Activated effector memory CD4-positive, alpha-beta T cell treated with anti-CD3 and anti-CD28 coated beads, Interleukin-2, amount 50 U/mL, for 16 hours (primary cell): ENCODE measurements at regions not wholly inside any gene's neighbourhood (a gene's known extent, or its start where the extent isn't known, plus 50 kb on each side); places are given as distances from the start of the nearest gene placed in this dataset.
"Not testable (repeated sequence)": the region's sequence is repeated elsewhere in the genome, so short reads cannot be mapped to it uniquely, and the experiment has no call there.

Experiments
- DNase-seq: peaks from one replicate; pipeline ENCODE4 v3.0.0-alpha.2; 2020

DNA sequence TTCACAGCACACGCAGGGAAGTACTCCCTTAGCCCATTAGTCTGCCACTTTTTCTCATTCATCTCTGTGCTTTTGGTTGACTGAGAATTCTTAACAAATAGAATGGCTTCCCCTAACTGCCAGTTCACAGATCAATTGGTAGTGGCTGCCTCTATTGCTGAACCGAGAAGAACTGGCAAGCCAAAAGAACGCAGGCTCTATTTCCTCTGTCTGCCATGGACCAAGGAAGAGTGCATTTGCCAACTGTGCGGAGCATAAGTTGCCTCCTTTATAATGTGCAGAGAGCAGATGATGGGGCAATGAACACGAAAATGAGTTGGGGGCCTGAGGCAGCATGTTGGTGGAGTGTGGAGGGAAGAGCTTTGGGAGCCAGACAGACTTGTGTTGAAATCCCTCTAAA is 483.1 kb upstream of the CAMK1G start:
- no peak for DNase-seq

DNA sequence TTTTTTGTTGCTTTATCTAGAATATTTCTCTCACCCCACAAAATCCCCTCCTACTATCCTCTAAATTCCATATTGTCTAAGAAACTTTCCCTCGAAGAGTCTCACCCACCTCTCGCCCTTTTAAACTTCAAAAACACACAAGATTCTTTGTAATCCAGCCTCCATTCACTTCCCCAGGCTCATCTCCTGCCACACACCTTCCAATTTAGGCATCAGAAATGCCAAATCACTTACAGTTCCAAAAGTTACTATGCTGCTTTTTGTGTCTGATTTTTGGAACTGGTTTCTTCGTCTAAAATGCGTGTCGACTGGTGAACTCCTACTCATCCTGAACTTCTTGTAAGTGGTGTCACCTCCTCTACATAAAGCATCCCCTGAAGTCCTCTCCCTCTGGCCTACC is 482.4 kb upstream of the CAMK1G start:
- no peak for DNase-seq

DNA sequence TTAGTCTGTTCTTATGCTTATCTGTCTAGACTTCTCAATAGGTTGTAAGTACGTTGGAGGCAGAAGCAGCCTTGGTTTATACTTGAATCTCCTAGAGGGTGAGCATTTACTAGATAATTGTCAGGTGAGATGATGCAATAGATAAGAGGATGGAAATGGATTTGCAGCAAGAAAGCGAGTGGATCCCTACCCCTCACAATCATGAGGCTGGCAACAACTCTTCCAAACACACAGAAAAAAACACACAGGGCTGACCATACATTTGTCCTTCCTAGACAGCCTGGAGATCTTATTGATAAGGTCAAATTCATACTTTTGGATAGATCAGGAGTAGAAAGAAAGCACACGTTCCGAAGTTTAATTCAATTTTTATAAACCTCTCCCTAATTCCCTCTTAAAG is 481.4 kb upstream of the CAMK1G start:
- no peak for DNase-seq

DNA sequence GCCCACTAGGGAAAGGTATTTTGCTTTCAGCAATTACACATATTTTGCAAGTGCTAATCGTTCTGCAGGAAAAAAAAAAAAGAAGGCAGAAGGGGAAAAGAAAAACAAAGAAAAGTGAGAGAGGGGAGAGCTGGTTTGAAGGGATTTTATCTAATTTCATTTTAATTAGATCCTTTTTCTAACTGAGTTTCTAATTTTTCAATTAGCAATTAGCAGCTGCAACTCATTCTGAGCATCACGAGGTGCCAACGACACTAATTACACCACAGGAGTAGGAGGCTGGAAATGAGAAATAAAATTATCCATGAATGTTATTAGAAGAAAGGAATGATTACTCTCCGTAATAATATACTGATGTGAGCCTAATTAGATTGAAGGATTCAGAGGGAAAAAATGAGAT is 481.0 kb upstream of the CAMK1G start:
- DNase-seq: no peak

DNA sequence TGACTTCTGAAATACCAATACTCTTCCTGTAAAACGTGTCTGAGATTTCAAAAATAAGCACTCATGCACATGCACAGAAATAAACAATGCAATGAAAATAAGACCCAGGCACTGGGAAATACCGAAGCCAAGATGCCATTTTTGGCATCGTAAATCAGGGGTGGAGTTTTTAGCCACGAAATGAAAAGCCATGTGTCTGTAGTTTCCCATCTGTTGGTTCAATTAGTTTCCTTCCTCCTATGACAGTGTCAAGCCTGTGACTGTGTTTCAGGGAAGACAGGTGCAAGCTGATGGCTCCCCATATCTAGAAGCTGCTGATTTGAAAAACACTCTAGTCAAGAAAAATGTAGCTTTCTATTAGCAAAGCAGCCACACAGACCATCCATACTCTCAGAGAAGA is 480.4 kb upstream of the CAMK1G start:
- DNase-seq: no peak

DNA sequence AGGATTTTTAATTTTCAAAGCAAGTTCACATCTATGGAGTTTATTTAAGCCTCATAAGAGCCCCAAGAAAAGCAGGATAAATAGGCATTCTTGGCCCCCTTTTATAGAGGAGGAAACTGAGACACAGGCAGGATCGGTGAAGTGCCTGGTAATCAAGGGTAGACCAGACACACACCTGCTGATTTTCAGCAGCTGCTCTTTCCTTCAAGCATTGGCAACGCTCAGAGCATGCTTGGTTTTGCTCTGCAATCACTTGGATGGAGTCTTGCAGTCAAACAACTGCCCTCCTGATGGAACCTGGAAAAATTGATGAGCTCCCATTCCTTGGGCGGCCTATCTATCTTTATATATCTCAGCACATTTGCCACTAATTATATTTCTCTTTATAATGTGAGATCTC is 478.9 kb upstream of the CAMK1G start:
- no peak for DNase-seq

DNA sequence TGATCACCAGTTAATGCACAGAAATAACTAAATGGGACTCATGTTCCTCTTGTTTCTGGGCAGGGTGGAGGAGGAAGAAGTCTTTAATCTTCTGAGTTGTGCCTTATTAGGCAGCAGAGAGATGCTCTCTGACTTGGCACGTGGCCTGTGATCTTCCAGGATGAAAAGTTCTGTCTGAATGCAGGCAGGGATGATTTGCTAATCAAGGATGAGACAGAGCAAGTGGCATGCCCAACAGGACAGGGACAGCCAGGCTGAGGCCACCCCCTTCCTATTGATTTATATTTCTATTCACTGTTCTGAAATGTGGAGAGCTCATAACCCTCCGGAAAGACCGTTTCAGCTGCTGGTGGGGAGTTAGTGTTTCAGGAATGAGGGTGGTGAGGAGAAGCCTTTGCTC is 477.8 kb upstream of the CAMK1G start:
- DNase-seq: no peak

DNA sequence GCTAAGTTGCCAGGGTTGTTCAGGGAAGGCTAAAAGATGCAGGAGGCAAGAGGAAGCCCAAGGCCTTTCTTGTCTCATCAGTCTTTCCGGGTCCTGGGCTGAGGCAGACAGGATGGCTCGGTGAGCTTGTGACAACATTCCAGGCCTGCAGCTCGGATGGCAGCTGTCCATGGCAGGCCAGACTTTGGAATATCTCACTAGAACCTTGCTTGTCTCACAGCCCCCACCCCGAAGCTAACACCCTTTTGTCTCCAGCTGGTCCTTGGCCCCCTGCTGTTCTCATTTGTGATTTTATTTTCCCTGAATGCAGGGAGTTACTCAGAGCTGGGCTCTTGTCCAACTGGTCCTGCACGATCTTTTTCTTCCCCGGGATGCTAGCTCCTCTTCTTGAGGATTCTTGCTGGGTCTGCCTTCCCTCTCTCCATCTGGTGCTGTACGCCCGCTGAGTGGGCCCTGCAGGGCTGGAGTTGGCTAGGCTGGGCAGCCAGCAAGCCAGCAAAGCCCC is 477.2 kb upstream of the CAMK1G start:
- no peak for DNase-seq

DNA sequence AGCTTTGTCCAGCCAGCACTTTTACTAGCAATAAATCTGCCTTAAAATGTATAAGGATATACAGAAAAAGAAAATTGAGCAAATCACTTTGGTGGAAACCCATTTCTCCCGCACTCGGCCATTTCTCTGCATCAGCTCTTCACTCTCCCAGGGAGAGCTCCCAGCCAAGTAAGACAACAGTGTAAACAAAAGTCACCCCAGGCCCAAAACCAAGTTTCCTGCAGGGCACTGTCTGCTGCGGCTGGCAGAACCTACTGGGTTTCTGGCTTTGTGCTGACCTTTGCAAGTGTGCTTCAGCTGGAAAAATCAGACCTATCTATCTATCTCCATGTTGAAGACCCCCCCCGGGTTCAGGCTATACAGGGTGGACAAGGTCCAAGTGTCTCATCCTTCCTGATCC is 476.7 kb upstream of the CAMK1G start:
- no peak for DNase-seq

DNA sequence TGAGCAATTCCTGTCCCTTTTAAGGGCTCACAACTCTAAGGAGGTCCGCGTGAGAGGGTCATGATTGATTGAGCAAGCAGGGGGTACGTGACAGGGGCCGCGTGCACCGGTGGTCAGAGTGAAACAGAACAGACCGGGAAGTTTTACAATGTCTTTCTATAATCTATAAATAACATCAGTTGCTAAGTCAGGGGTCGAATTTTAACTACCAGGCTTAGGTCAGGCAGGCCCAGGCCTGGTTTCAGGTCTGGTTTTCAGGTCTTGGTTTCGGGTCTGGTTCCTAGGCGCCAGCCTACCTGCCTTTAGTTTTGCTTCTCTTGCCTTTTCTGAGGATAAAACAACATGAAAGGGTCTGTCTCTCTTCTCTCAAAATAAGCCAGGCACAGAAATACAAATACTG is 476.0 kb upstream of the CAMK1G start:
- no peak for DNase-seq

DNA sequence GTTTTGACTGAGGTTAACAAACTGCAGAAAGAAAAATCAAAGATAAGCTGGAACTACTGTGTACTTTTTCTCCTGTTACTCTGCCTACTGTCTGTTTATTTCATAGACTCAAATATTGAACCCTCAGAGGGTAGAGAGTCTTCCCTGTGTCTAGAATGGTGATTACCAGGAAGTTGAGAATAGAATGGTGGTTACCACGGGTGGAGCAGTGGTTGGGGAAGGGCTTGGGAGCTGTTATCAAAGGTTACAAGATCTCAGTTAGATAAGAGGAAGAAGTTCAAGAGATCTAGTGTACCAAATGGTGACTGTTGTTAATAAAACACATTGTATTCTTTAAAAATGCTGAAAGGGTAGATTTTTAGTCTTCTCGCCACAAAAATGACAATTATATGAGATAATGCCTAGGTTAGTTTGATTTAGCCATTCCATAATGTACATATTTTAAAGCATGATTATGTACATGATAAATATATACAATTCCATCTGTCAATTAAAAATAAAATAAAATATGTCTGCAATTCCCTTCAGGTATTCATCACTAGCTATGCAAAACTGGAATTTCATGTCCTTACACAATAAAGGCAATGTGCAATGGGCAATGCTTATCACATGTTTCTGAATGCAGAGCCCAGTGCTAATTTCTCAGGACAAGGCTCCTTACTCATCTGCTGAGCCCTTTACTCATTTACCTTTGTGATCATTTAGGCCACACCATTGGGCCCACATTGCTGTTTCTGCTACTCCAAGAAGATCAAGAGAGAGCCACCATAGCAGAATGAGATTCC is 474.3 kb upstream of the CAMK1G start:
- no peak for DNase-seq

DNA sequence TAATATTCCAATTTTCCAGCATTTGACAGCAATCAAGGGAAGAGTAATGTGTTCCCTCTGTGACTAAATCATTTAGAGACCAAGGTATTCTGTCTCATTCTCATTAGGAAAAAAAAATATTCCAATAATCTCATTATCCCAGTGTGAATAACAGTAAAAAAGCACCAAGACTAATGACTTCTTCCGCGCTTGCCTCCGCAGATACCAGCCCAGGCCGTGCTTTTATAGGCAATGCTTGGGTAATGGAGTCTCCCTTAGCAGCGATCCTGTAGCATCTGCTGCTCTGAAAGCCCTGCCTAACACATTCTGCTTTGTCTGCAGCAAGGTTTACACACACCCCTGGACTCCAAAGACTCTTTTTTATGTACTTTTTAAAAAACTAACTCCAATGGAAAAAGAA is 470.0 kb upstream of the CAMK1G start:
- DNase-seq: no peak

DNA sequence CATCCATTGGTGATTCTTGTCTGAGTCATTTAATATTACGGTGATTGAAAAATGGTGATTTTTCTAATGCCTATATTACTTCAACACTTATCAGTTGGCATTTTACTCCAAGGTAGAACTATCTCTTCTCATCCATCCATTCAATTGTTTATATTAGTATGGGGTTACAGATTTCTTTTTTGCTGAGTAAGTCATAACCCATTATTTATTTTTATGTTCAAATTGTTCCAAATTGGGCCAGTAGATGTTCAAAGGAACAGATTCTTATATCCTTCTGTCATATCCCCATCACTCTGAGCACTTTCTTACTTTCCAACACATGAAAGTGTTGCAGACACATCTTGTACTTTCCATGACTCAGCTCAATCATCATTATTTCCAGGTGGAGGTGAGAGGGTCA is 466.8 kb upstream of the CAMK1G start:
- DNase-seq: no peak

DNA sequence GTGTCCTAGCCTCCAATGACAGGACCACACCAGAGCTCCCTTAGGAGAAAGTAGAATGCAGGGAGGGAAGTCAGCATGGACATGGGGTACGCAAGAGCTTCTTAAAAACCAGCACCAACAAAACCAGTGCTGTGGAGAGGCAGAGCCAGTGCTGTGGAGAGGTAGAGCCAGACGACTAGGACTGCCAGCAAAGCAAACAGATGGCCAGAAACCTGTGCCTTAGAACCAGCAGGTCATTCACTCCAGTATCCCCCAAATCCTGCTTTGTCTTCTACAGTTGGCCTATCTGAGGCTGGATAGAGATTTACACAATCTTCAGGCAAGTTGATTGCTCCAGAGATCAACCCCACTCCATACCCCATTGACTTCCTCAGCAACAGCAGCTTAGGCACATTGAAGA is 459.9 kb upstream of the CAMK1G start:
- no peak for DNase-seq

DNA sequence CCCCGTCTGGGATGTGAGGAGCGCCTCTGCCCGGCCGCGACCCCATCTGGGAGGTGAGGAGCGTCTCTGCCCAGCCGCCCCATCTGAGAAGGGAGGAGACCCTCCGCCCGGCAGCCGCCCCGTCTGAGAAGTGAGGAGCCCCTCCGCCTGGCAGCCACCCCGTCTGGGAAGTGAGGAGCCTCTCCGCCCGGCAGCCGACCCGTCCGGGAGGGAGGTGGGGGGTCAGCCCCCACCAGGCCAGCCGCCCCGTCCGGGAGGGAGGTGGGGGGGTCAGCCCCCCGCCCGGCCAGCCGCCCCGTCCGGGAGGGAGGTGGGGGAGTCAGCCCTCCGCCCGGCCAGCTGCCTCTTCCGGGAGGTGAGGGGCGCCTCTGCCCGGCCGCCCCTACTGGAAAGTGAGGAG is 454.4 kb upstream of the CAMK1G start:
- not testable (repeated sequence) for DNase-seq

DNA sequence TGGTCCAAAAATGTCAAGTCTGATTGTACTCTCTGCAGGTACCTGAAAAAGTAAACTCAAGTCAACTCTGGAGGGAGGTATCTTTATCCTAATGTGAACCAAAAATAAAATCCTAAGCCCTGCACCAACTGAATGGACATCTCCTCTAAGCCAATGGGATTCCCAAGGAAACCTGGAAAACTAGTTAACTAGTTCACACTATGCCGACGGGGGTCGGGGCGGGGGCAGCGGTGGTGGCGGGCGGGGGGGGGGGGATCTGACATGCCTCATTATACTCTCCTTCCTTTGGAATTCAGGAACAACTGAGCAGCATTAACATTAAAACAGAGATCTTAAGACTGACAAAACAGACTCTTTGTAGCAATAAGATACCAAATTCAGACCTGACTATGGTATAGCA is 452.6 kb upstream of the CAMK1G start:
- DNase-seq: no peak

DNA sequence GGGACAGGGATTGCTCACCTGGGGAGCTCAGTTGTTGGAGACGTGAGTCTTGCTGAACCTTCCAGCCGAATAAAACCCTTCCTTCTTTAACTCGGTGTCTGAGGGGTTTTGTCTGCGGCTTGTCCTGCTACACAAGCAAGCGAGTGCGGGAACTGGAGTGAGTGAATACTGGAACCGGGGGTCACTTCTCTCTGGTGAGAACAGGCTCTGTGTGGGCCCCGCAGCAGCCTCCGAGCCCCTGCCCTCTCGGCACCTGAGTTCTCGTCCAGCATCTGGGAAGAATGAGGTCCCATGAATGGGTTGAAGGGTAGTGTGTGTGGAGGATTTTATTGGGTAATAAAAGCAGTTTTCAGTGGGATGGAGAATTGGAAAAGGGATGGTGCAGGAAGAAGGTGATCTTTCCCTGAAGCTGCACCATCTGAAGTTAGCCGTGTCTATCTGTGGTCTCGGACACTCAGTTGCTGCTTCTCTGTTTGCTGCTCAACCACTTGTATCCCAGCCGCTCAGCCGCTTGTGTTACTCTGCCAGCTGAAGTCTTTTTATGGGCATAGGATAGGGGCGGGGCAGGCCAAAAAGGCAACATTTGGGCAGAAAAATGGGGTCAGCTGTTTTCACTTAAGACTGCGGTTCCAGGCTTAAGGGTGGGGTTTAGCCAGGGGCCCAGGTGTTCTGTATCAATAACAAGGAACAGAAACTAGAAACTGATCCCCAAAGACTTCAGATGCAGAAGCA is 450.6 kb upstream of the CAMK1G start:
- DNase-seq: no peak

DNA sequence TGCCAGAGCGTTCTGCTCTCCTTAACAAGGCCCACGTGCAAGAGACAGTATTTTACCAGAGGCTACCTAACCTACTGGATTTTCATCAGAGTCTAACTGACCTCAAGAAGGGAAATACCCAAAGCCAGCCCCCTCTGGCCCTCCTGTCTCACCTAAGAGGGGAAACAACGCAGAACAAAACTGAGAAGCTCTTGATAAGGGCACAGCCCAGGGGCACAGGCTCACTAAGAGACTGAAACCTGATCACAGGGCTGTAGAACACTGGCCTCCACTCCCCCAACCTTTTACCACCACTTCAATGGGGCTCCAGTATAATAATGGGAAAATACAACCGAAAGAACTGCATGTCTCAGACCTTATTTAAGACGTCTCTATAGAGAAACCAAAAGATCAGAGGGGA is 449.5 kb upstream of the CAMK1G start:
- no peak for DNase-seq

DNA sequence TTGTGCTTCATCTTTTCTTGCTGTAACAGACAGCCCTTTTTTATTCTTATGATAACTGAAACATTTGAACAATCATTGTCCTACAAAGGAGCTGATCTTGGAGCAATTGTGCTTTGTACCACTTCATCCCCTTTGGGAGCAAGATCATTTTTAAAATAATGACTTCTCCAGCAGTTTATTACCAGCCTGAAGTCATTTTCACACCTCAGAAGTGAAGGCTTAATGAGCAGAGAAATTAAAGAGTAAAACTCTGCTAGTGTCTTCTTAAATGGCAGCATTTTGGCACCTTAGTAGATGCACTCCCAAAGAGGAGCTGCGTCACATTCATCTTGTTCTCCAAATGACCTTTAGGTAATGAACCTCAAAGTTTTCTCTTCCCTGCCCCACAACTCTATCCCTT is 439.6 kb upstream of the CAMK1G start:
- no peak for DNase-seq

DNA sequence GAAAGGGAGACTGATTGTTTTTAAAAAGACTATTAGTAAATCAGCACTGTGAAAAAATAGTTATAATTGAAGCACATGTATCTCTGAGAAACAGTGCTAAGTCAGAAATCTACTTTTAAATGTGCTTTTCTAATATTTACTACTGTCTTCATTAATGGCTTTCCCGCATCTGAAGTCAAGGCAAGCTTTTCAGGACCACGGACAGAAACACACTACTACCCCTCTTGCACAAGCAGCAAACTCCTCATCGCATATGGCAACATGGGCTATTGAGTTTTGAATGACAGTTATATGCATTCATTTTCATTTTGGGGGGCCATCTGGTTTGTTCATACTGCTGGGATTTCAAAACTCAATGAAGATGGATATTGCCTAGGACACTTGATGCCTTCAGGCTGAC is 433.4 kb upstream of the CAMK1G start:
- DNase-seq: no peak

DNA sequence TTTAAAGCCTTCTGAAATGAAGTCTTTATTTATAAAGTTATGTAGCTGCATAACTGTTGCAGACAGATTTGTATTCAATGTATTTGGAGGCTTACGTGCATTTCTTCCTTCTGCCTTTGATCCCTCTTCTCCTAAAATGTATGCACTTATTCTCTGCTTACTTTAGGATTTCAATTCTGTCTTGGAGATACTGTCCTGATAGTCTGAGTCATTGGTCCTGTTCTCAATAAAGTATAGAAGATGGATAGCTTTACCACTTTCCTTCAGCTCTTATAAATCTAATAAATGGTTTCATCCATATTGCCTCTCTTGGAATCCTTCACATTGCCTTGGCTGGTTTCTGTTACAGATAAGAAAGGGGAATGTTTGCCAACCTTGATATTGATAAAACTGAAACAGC is 430.1 kb upstream of the CAMK1G start:
- DNase-seq: no peak

DNA sequence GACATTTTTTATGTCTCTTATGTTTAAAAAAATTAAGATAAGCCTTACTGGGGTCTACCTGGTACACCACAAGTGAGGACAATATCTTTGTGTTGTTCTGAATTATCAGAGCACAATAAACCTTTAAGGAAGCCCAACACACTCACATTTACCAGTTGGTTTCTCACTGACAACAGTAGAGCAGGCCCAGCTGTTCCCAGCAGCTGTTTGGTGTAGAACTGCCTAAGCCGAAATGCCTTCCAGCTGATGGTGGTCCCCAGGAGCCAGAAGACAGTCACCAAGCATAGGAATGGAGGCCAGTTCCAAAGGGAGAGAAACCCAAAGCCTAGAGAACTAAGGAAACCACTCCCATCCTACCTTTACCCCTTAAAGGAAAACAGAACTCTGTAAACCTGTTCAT is 428.6 kb upstream of the CAMK1G start:
- no peak for DNase-seq

DNA sequence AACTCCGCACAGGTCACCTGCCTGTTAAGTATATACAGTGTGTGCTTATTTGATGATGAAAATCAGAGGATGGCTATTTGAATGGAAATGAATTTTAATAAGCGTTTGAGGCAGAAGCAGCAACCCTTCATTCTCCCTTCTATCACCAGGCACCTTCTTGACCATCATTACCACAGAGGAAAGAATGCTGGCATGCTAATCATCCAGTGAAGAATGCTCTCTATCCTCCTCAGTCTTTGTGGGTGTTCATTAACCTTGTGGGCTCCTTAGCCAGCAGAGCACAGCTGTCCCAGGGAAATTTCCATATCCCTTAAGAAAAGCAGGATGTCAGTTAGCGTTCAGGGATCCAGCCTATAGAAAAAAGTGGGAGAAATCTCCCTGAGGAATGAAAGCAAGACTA is 428.0 kb upstream of the CAMK1G start:
- DNase-seq: no peak

DNA sequence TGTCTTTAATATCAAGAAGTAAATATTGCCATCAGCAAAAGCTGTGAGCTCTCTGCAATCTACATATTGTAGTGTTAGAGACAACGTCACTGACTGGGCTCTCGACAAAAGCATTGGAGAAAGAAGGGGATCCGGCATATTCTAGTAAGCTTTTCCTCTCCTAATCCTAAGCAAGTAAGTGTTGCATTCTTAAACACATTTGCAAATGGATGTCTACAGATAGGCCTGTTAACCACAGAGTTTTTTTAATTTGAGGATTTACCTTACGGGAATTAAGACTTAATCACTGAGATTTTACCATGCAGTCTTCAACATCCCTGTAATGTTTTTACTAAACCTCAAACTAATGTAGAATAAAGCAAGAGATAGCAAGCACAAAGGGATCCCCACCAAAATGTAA is 426.5 kb upstream of the CAMK1G start:
- DNase-seq: no peak
